ENCODE measurements at regions not wholly inside any gene's neighbourhood (a gene's known extent, or its start where the extent isn't known, plus 50 kb on each side); places are given as distances from the start of the nearest gene placed in this dataset.

GRCh38 chr4:20122198-20122988, 129.3 kb upstream of the SLIT2 start:
- TF ChIP-seq POLR2AphosphoS5 (IDR thresholded peaks at IDR 0.05; ENCODE audit: insufficient read depth, low read depth, low read length) (no peak), FOS (IDR thresholded peaks at IDR 0.05; ENCODE audit: borderline replicate concordance, insufficient read depth, low read length) (no peak)

Data from endothelial cell of umbilical vein (primary cell).